HG03139 (cell line): ENCODE measurements at regions not wholly inside any gene's neighbourhood (a gene's known extent, or its start where the extent isn't known, plus 50 kb on each side); places are given as distances from the start of the nearest gene placed in this dataset.

Experiments
- ATAC-seq: cut with Tn5 transposase; IDR thresholded peaks from one replicate; pipeline ENCODE4 v1.9.1; 2021; ENCODE audit not compliant: unreplicated experiment

DNA sequence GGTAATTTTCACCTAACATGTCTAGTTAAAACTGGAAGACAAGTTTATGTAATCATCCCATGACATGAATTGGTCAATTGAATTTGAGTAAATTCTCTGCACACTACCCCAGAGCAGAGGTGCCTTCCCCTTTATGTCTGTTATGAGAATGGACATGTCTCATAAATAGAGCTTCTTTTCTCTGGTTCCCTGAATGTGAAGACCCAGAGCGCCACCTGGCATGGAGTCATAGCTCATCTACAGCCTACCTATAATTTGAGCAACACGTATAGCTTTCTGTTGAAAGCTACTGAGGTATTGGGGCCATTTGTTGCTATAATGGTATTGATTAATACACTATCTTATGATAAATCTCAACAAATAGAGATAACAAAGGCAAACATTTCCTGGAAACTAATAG lies 626.5 kb upstream of the GALNTL6 start:
- ATAC-seq: no peak

DNA sequence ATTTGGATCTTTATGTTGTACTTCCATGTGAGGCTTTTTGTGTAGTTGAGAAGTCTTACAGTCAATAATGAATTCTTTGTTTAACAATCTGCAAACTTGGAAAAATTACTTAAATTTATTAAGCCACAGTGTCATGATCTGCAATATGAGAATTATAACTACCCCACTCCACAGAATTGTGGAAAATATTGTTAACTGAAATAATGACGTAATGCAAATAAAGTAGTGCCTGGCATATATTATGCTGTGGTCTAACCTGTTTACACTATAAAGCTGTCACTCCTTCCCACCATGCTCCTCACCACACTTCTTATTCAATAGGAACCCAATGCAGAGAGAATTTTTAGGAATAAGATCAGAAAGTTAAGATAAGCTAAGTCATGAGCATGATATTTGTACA lies 632.1 kb upstream of the GALNTL6 start:
- no peak for ATAC-seq

GRCh38 chr4:171170671-171171070 lies 642.5 kb upstream of the GALNTL6 start:
- no peak for ATAC-seq

- ATAC-seq: no peak
Observed at GRCh38 chr4:171169396-171169795, 643.8 kb upstream of the GALNTL6 start.

GRCh38 chr4:171162478-171162877 lies 650.7 kb upstream of the GALNTL6 start:
- no peak for ATAC-seq

GRCh38 chr4:171157462-171158082 lies 655.6 kb upstream of the GALNTL6 start:
- ATAC-seq: no peak

DNA sequence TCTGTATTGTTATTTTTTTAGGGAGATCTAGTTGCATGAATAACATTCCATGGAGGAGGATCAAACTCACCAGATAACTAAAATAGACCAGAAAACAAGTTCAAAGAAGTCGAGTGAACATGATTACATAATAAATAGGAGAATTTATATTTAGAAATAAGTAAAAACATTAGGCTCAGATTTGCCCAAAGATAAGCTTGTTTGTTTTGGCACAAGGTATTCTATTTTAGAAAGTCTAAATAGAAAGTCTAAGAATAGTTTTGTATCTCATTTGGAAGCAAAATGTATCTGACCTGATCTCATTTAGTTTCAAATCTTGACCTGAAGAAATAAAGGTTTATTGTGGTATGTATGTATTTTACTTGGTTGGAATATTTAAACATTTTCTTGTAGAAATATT lies 670.6 kb upstream of the GALNTL6 start:
- ATAC-seq: no peak

GRCh38 chr4:171142045-171142444 lies 671.2 kb upstream of the GALNTL6 start:
- no peak for ATAC-seq

DNA sequence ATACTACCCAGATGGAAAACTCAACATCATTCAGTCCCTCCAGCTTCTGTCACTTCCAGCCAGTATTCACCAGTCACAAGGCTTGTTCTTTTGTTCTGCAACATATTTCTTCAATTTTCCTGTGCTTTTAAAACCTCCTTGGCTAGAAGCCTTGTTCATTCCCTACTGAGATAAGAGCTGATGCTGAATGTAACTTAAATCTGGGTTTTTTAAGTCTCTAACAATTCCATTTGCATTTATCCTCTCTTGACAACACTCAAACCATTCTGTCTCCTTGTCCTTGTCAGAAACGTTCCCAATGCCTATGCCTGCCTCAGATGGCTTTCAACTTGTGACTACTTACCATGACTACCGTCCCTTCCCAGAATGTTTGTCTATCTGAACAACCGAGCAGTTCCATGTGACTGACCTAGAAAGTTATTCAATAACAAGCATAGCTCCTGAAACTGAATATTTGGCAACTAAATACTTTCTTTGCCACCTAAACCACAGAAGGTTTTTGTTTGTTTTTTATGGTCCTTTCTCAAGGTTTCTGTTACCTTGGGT lies 682.9 kb upstream of the GALNTL6 start:
- no peak for ATAC-seq

DNA sequence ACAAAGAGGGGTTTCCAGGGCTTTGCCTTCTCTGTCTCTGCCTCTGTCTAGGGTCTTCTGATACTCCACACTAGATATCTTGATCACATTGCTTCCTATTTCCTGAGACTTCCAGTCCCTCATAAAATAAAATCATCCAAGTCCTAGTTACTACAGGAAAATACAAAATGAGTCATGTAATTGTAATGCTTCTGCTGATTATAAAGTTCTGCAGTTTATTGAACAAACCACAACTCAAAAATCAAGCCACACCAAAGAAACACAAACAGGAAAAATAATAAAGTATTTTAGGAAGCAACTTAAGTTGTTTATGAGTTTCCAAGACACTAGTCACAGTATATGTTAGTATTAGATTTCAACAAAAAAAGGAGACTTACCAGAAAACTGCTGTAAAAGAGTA lies 695.1 kb upstream of the GALNTL6 start:
- ATAC-seq: no peak

- no peak for ATAC-seq
Observed at GRCh38 chr4:171117457-171117856, 695.7 kb upstream of the GALNTL6 start.

DNA sequence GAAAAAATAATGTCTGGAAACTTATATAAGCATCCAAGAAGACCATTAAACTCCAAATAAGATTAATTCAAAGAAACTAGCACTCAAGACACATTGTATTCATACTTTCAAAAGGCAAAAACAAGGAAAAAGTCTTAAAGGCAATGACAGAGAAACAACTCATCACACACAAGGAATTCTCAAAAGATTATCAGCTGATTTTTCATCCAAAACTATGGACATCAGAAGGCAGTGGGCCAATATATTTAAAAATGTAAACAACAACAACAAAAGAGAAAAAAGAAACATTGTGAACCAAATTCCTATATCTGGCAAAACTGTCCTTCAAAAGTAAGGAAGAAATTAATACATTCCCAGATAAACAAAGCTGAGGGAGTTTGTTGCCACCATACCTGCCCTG lies 711.4 kb upstream of the GALNTL6 start:
- ATAC-seq: no peak

- no peak for ATAC-seq
Observed at GRCh38 chr4:171087089-171087488, 726.1 kb upstream of the GALNTL6 start.

DNA sequence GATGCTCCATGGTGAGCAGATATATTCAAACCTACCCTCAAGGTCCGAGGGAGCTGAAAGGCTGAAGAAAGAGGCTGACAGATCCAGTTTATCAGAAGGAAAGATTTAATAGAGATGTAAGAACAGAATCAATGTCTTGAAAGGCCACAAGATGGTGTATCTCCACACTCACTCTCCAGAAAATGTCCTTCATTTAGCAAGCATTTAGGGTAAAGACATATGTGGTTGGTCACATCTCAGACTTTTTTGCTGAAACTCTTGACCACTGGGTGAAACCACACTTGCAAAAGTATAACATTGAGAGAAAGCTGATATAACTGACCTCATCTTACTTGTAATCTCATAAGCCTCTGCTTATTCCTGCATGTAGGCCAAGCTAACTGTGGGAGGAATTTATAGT lies 745.8 kb upstream of the GALNTL6 start:
- no peak for ATAC-seq

GRCh38 chr4:171049380-171049779 lies 763.8 kb upstream of the GALNTL6 start:
- no peak for ATAC-seq

GRCh38 chr4:171042989-171043524 lies 770.1 kb upstream of the GALNTL6 start:
- no peak for ATAC-seq

- no peak for ATAC-seq
Observed at GRCh38 chr4:171035909-171036308, 777.3 kb upstream of the GALNTL6 start.

DNA sequence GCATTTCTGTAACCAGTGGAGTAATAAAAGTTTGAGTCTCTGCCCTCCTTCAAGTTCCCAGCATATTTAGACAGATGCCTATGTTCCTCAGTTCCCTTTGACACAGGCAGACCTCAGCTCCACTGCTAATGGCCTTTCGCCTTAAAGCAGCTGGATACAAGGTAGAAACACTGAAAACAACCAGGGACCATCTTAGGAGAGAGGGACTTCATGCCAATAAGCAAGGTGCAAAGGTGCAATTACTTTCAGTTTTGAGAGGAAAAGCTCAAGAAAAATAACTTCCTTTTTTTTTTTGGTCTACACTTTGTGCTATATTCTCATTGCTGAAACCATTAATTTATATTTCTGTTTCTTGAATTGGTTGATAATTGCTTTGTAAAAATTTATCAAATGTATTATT lies 781.9 kb upstream of the GALNTL6 start:
- no peak for ATAC-seq

DNA sequence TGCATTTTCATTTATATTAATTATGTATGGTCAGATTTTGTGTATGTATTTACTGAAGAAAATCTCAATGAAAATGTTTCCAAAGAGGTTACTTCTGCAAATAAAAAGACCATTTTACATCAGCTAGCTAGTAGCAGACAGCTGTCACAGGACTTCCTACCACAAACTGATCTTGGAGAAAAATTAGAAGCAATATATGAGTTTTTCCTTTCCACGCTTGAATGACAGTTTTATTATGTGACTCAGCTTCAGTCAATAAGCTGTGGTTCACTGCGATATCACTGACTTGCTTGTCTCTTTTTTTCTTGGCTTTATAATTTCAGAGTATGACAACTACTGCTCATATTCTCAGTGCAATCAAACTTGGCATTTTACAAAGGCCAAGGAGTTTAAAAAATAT lies 787.4 kb upstream of the GALNTL6 start:
- ATAC-seq: no peak

DNA sequence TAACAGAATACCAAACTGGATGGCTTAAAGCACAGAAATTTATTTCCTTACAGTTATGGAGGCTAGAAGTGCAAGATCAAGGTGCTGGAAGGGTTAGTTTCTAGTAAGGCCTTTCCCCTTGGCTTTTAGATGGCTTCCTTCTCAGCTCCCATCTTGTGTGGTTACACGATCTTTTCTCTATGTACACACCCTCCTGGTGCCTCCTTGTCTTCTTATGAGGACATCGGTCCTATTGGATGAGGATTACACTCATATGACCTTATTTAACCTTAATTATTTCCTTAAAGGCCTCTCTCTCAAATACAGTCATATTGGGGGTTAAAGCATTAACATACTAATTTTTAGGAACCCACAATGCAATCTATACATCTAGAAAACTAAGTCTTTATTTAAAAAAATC lies 787.9 kb upstream of the GALNTL6 start:
- ATAC-seq: no peak

DNA sequence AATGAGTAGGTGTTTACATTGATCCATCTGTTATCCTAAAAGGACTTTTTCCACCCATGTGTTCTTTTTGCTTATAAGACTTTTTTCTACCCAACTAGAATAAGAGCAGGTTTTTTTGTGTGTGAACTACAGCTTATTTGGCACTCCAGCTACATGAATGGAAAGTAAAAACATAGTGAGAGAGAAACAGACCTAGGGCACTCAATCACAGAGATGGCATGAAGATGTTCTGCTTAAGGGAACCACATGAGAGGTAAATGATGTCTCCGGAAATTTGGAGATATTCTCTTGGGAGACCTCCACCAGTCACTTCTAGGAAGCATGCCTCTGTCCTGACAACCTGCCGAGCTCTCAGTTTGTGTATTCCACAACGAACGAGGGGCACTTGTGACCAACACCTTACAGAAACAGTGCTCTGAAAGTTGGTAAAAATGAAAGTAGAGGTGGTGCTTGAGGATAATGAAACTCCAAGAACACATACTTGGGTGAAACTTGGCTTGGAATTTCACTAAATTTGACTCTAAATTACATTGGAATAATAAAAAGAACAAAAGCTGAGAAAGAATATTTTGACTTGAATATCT lies 788.4 kb upstream of the GALNTL6 start:
- ATAC-seq: no peak

- ATAC-seq: no peak
Observed at GRCh38 chr4:171022824-171023230, 790.4 kb upstream of the GALNTL6 start.

GRCh38 chr4:171017593-171017992 lies 795.6 kb upstream of the GALNTL6 start:
- ATAC-seq: no peak
